PC-9 (cell line): ENCODE measurements at regions not wholly inside any gene's neighbourhood (a gene's known extent, or its start where the extent isn't known, plus 50 kb on each side); places are given as distances from the start of the nearest gene placed in this dataset.

Experiments used
- BruUV-seq: library from RNA; stranded (reverse); fragments of 400-500 nt; replicated peaks from 2 replicates; lab custom pipeline; 2021; lab: Mats Ljungman, UMichigan
- CTCF ChIA-PET: fragments of 300-600 bp; sonication (Branson Sonifier 250); formaldehyde crosslinking; loops from one replicate; lab custom pipeline; 2022; ENCODE audit warnings: antibody characterized with exemption; lab: Charles Lee
- POLR2A ChIA-PET: fragments of 300-600 bp; sonication (Branson Sonifier 250); formaldehyde crosslinking; loops from one replicate; lab custom pipeline; 2022; ENCODE audit warnings: antibody characterized with exemption; ENCODE audit not compliant: unreplicated experiment; lab: Charles Lee
- DNase-seq, 2 experiments: peaks; one replicate each; pipeline versions ENCODE4 v3.0.0 to v3.0.0-alpha.2; 2015 to 2022; ENCODE audit warnings: mixed read lengths in 1 of 2
- H2AFZ ChIP-seq: fragments of 200-600 bp; sonication (generic); 2 replicates; pipeline ENCODE4 v1.8.1; 2017; ENCODE audit warnings: antibody characterized with exemption
- H3F3A ChIP-seq: fragments of 200-600 bp; sonication (generic); 2 replicates; pipeline ENCODE4 v1.8.1; 2017; ENCODE audit warnings: antibody characterized with exemption, mild to moderate bottlenecking, low read depth; ENCODE audit not compliant: insufficient read depth
- H3K27ac ChIP-seq: fragments of 200-600 bp; sonication (generic); 2 replicates; pipeline ENCODE4 v1.6.1; 2016; ENCODE audit warnings: mixed run types
- H3K27me3 ChIP-seq: fragments of 200-600 bp; sonication (generic); 2 replicates; pipeline ENCODE4 v1.6.1; 2016; ENCODE audit warnings: low read depth, mixed run types; ENCODE audit not compliant: insufficient read depth
- H3K36me3 ChIP-seq: fragments of 200-600 bp; sonication (generic); 2 replicates; pipeline ENCODE4 v1.6.1; 2016; ENCODE audit warnings: low read depth, mixed run types
- H3K4me1 ChIP-seq: fragments of 200-600 bp; sonication (generic); replicated peaks from 2 replicates; pipeline ENCODE4 v1.6.1; 2016; ENCODE audit warnings: mixed run types; ENCODE audit not compliant: insufficient read depth
- H3K4me2 ChIP-seq: fragments of 200-600 bp; sonication (generic); 2 replicates; pipeline ENCODE4 v1.6.1; 2017; ENCODE audit warnings: mixed run types
- H3K4me3 ChIP-seq: fragments of 200-600 bp; sonication (generic); 2 replicates; pipeline ENCODE4 v1.6.1; 2016; ENCODE audit warnings: mixed run types
- H3K79me2 ChIP-seq: fragments of 200-600 bp; sonication (generic); 2 replicates; pipeline ENCODE4 v1.6.1; 2017; ENCODE audit warnings: low read depth, mixed run types
- H3K9me2 ChIP-seq: fragments of 200-600 bp; sonication (generic); 2 replicates; pipeline ENCODE4 v1.8.1; 2017; ENCODE audit warnings: mild to moderate bottlenecking; ENCODE audit not compliant: insufficient read depth
- H3K9me3 ChIP-seq: fragments of 200-600 bp; sonication (generic); 2 replicates; pipeline ENCODE4 v1.8.1; 2016; ENCODE audit warnings: low read depth; ENCODE audit not compliant: insufficient read depth
- H4K20me1 ChIP-seq: fragments of 200-600 bp; sonication (generic); 2 replicates; pipeline ENCODE4 v1.8.1; 2017; ENCODE audit not compliant: insufficient read depth
- EZH2 ChIP-seq: fragments of 200-600 bp; sonication (generic); IDR thresholded peaks from 2 replicates; pipeline ENCODE4 v1.8.0; 2017; ENCODE audit warnings: antibody characterized with exemption, low read depth
- intact Hi-C: fragments of 100-400 bp; cut with micrococcal nuclease; formaldehyde crosslinking; loops from one replicate; pipeline ENCODE4 v1.10.0; 2022; ENCODE audit not compliant: unreplicated experiment
- TF ChIP-seq, protein P1 (sequence below): fragments of 200-600 bp; sonication (generic); conservative IDR thresholded peaks from 2 replicates; pipeline ENCODE4 v1.6.1; 2017; ENCODE audit warnings: mixed run types, antibody characterized with exemption, mild to moderate bottlenecking, moderate library complexity

DNA sequence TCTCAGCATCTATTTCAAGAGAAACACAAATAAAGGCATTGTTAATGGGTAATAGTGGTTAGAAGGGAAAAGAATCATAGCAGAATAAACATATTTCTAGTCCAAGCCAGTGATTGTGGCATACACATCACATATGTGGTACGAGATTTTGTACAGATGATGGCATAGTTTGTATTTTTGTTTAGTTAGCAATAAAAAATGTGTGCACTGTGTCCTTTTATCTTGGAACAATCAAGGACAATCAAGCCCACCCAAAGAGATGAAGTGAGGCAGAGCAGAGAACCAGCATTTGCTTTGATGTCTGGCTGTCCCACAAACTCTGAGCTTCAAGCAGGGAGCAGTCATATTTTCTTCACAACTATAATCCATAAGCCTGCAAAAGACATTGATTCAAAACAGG, 256.5 kb upstream of the CHD6 start:
- H3K4me1 ChIP-seq = no peaks in the 10 kb centered on the region
- no peak overlapping the region for H3K4me2 ChIP-seq
- H3K27me3 ChIP-seq = peaks cover 41% of the 10 kb centered on the region
- H3K9me3 ChIP-seq = no peaks in the 10 kb centered on the region
- BruUV-seq = no TSS peak
- no peak overlapping the region for H3K27ac ChIP-seq
- no peaks in the 10 kb centered on the region for H3K79me2 ChIP-seq
- no peaks in the 10 kb centered on the region for H4K20me1 ChIP-seq
- no peak overlapping the region for H3K4me3 ChIP-seq
- intact Hi-C loops = no loop called here
- POLR2A ChIA-PET = no interaction called here
- H2AFZ ChIP-seq = no peak overlapping the region
- TF ChIP-seq, protein P1, sequence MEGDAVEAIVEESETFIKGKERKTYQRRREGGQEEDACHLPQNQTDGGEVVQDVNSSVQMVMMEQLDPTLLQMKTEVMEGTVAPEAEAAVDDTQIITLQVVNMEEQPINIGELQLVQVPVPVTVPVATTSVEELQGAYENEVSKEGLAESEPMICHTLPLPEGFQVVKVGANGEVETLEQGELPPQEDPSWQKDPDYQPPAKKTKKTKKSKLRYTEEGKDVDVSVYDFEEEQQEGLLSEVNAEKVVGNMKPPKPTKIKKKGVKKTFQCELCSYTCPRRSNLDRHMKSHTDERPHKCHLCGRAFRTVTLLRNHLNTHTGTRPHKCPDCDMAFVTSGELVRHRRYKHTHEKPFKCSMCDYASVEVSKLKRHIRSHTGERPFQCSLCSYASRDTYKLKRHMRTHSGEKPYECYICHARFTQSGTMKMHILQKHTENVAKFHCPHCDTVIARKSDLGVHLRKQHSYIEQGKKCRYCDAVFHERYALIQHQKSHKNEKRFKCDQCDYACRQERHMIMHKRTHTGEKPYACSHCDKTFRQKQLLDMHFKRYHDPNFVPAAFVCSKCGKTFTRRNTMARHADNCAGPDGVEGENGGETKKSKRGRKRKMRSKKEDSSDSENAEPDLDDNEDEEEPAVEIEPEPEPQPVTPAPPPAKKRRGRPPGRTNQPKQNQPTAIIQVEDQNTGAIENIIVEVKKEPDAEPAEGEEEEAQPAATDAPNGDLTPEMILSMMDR = no peak
- no peak for TF ChIP-seq EZH2
- CTCF ChIA-PET = no interaction called here
- no peaks in the 10 kb centered on the region for H3K36me3 ChIP-seq
- no peaks in the 10 kb centered on the region for H3K9me2 ChIP-seq
- no peaks in the 10 kb centered on the region for H3F3A ChIP-seq
- no peak for DNase-seq

DNA sequence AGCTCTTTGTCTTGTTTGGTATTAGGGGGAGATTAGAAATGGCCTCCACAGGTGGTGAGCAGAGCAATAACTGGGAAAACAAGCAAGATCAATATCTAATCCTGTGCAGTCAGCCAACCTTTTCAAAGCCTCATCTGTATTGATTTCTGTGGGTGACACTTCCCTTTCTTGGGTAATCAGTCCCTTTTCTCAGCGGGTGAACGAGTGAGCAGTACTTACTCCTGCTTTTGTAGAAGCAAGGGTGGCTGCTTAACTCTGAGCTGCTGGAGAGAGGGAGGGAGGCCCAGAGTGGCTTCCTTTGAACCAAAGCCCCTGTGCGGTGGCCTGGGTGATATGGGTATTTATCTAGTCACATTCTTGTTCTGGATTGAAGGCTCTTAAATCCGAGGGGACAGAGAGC, 254.8 kb upstream of the CHD6 start:
- no peak for TF ChIP-seq EZH2
- TF ChIP-seq, protein P1 = no peak
- no peaks in the 10 kb centered on the region; the same call in 1 of the 2 replicates for H3K9me3 ChIP-seq
- ChIA-PET CTCF (no interaction called here), POLR2A (no interaction called here)
- intact Hi-C loops = no loop called here
- no peaks in the 10 kb centered on the region for H3K9me2 ChIP-seq
- no peaks in the 10 kb centered on the region for H3F3A ChIP-seq
- no peak overlapping the region for H3K4me2 ChIP-seq
- H4K20me1 ChIP-seq = no peaks in the 10 kb centered on the region
- no peak overlapping the region for H3K27ac ChIP-seq
- DNase-seq = no peak
- H3K79me2 ChIP-seq = no peaks in the 10 kb centered on the region
- no peak overlapping the region for H3K4me3 ChIP-seq
- H3K4me1 ChIP-seq = no peaks in the 10 kb centered on the region
- BruUV-seq = no TSS peak
- peaks cover 38% of the 10 kb centered on the region for H3K27me3 ChIP-seq
- no peak overlapping the region for H2AFZ ChIP-seq
- no peaks in the 10 kb centered on the region for H3K36me3 ChIP-seq

DNA sequence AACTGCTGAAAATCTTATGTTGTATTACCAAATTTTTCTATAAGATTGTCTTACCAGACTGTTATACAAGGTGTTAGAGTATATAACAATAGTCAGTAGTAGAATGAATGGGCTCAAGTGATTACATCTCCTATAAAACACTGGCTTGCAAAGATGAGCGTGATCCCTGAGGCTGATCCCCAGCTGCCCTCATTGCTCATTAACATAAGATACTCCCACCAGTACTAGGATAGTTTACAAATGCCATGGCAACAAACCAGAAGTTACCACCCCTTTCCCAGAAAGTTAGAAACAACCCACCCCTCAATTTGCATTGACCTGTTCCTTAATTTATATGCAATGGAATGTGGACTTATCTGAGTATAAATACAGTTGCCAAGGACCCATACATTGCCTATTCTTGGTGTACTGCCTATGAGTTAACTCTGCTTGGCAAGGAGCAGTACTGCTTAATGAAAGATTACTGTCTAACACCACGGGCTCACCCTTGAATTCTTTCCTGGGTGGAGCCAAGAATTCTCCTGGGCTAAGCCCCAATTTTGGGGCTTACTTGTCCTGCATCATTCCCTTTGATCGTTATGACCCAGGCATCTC, 252.8 kb upstream of the CHD6 start:
- Histone ChIP-seq H3K27me3 (peaks cover 22% of the 10 kb centered on the region; the same call in 1 of the 2 replicates), H3K27ac (no peak overlapping the region), H3K36me3 (no peaks in the 10 kb centered on the region), H3K9me2 (no peaks in the 10 kb centered on the region), H3K79me2 (no peaks in the 10 kb centered on the region), H3K9me3 (no peaks in the 10 kb centered on the region; the same call in 1 of the 2 replicates), H2AFZ (no peak overlapping the region), H3K4me2 (no peak overlapping the region), H3F3A (no peaks in the 10 kb centered on the region), H3K4me3 (no peak overlapping the region), H4K20me1 (no peaks in the 10 kb centered on the region), H3K4me1 (no peaks in the 10 kb centered on the region)
- no peak for TF ChIP-seq EZH2
- TF ChIP-seq, protein P1 = no peak
- DNase-seq = no peak
- CTCF ChIA-PET = no interaction called here
- BruUV-seq = no TSS peak
- POLR2A ChIA-PET = no interaction called here
- intact Hi-C loops = no loop called here
